ENCODE measurements at regions not wholly inside any gene's neighbourhood (a gene's known extent, or its start where the extent isn't known, plus 50 kb on each side); places are given as distances from the start of the nearest gene placed in this dataset.

DNA sequence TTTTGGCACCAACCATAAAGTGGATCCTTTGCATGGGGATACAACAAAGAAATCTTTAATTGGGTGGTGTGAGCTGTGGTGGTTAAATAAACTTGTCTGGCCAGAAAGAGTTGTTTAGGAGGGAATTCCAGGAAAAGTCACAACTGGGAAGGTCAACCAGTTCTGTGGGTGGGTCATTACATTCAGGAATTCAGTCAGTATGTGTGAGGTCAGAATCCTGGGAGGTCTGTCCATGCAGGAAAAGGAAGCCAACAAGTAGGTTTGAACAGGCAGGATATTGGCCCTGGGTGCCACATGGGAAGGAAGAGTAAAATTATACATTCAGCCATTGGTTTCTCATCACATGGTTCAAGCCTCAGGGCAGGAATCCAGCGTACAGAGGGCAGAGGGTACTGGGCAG, 162.3 kb upstream of the ADAMTS5 start:
- TF ChIP-seq, protein P1, sequence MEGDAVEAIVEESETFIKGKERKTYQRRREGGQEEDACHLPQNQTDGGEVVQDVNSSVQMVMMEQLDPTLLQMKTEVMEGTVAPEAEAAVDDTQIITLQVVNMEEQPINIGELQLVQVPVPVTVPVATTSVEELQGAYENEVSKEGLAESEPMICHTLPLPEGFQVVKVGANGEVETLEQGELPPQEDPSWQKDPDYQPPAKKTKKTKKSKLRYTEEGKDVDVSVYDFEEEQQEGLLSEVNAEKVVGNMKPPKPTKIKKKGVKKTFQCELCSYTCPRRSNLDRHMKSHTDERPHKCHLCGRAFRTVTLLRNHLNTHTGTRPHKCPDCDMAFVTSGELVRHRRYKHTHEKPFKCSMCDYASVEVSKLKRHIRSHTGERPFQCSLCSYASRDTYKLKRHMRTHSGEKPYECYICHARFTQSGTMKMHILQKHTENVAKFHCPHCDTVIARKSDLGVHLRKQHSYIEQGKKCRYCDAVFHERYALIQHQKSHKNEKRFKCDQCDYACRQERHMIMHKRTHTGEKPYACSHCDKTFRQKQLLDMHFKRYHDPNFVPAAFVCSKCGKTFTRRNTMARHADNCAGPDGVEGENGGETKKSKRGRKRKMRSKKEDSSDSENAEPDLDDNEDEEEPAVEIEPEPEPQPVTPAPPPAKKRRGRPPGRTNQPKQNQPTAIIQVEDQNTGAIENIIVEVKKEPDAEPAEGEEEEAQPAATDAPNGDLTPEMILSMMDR (IDR thresholded peaks at IDR 0.05): no peak
- no peak for TF ChIP-seq POLR2A (IDR thresholded peaks at IDR 0.05)
